Ascending aorta (tissue), 2 donors: ENCODE measurements at regions not wholly inside any gene's neighbourhood (a gene's known extent, or its start where the extent isn't known, plus 50 kb on each side); places are given as distances from the start of the nearest gene placed in this dataset.
"Not testable (repeated sequence)": the region's sequence is repeated elsewhere in the genome, so short reads cannot be mapped to it uniquely, and the experiment has no call there.

Experiments used
- DNase-seq, 2 donors: peaks; one replicate each; pipeline ENCODE4 v3.0.0-alpha.2; 2019; ENCODE audit warnings: low spot score in 2 of 2
- H3K27ac ChIP-seq, 2 donors: fragments of 200-600 bp; sonication (generic); one replicate each; pipeline ENCODE4 v1.5.1; 2016 to 2017; ENCODE audit warnings: mild to moderate bottlenecking in 1 of 2
- H3K27me3 ChIP-seq: fragments of 200-600 bp; sonication (generic); one replicate; pipeline ENCODE4 v1.5.1; 2017
- H3K36me3 ChIP-seq, 2 donors: fragments of 200-600 bp; sonication (generic); one replicate each; pipeline ENCODE4 v1.5.1; 2016
- H3K4me1 ChIP-seq, 2 donors: fragments of 200-600 bp; sonication (generic); one replicate each; pipeline ENCODE4 v1.5.1; 2016 to 2017; ENCODE audit warnings: mild to moderate bottlenecking in 1 of 2
- H3K4me3 ChIP-seq, 2 donors: fragments of 200-600 bp; sonication (generic); one replicate each; pipeline ENCODE4 v1.5.1; 2016 to 2017; ENCODE audit warnings: mild to moderate bottlenecking in 1 of 2
- H3K9me3 ChIP-seq, 2 donors: fragments of 200-600 bp; sonication (generic); one replicate each; pipeline ENCODE4 v1.5.1; 2016
- CTCF ChIP-seq, 3 experiments: fragments of 200-600 bp in 2 of 3; fragments of 450-650 bp in 1 of 3; sonication (generic) in 2 of 3; IDR thresholded peaks; one replicate each; pipeline ENCODE4 v1.5.1; 2016 to 2019; ENCODE audit warnings: antibody characterized with exemption in 3 of 3, mild to moderate bottlenecking in 1 of 3, moderate library complexity in 1 of 3
- intact Hi-C: fragments of 100-400 bp; cut with DNase I; formaldehyde crosslinking; loops from one replicate; pipeline ENCODE4 v1.15.1; 2023

GRCh38 chr5:118397236-118397635 lies 591.1 kb downstream of the DTWD2 start:
- intact Hi-C loops = no loop called here
- H3K27ac ChIP-seq = no peak overlapping the region
- H3K9me3 ChIP-seq = no peaks in the 10 kb centered on the region
- no peak for TF ChIP-seq CTCF (IDR thresholded peaks at IDR 0.05)
- no peaks in the 10 kb centered on the region for H3K4me1 ChIP-seq
- H3K27me3 ChIP-seq = no peaks in the 10 kb centered on the region
- H3K4me3 ChIP-seq = no peak overlapping the region
- H3K36me3 ChIP-seq = no peaks in the 10 kb centered on the region
- DNase-seq = no peak

- TF ChIP-seq CTCF (IDR thresholded peaks at IDR 0.05) = no peak
- Histone ChIP-seq H3K4me1 (no peaks in the 10 kb centered on the region), H3K36me3 (no peaks in the 10 kb centered on the region), H3K9me3 (peaks cover 0 to 6% of the 10 kb centered on the region in 2 donors), H3K4me3 (no peak overlapping the region), H3K27me3 (no peaks in the 10 kb centered on the region), H3K27ac (no peak overlapping the region)
- intact Hi-C loops = no loop called here
- no peak for DNase-seq
Measured at GRCh38 chr5:118392491-118392890, 595.9 kb downstream of the DTWD2 start.

GRCh38 chr5:118382931-118383330 lies 605.4 kb downstream of the DTWD2 start:
- H3K4me3 ChIP-seq, H3K9me3 ChIP-seq, DNase-seq, H3K4me1 ChIP-seq, H3K27me3 ChIP-seq, intact Hi-C loops, H3K27ac ChIP-seq, H3K36me3 ChIP-seq: not testable (repeated sequence)

GRCh38 chr5:118379470-118379869 lies 608.9 kb downstream of the DTWD2 start:
- Histone ChIP-seq H3K27ac (no peak overlapping the region), H3K4me1 (no peaks in the 10 kb centered on the region), H3K36me3 (no peaks in the 10 kb centered on the region), H3K27me3 (no peaks in the 10 kb centered on the region), H3K9me3 (no peaks in the 10 kb centered on the region), H3K4me3 (no peak overlapping the region)
- DNase-seq = no peak
- intact Hi-C loops = no loop called here
- no peak for TF ChIP-seq CTCF (IDR thresholded peaks at IDR 0.05)

GRCh38 chr5:118378959-118379358 lies 609.4 kb downstream of the DTWD2 start:
- intact Hi-C loops = no loop called here
- Histone ChIP-seq H3K4me1 (no peaks in the 10 kb centered on the region), H3K27ac (no peak overlapping the region)

GRCh38 chr5:118377420-118377819 lies 610.9 kb downstream of the DTWD2 start:
- intact Hi-C loops = no loop called here
- H3K27me3 ChIP-seq = no peaks in the 10 kb centered on the region
- TF ChIP-seq CTCF (IDR thresholded peaks at IDR 0.05) = no peak
- DNase-seq = no peak
- no peaks in the 10 kb centered on the region for H3K36me3 ChIP-seq
- H3K9me3 ChIP-seq = no peaks in the 10 kb centered on the region
- H3K27ac ChIP-seq = no peak overlapping the region
- H3K4me3 ChIP-seq = no peak overlapping the region
- no peaks in the 10 kb centered on the region for H3K4me1 ChIP-seq

More at GRCh38 chr5:118378959-118379358, 609.4 kb downstream of the DTWD2 start:
- TF ChIP-seq CTCF (IDR thresholded peaks at IDR 0.05) = no peak
- no peaks in the 10 kb centered on the region for H3K36me3 ChIP-seq
- no peak overlapping the region for H3K4me3 ChIP-seq
- no peaks in the 10 kb centered on the region for H3K9me3 ChIP-seq
- DNase-seq = no peak
- H3K27me3 ChIP-seq = no peaks in the 10 kb centered on the region
